CD4-positive, alpha-beta T cell (primary cell): ENCODE measurements at regions not wholly inside any gene's neighbourhood (a gene's known extent, or its start where the extent isn't known, plus 50 kb on each side); places are given as distances from the start of the nearest gene placed in this dataset.
"Not testable (repeated sequence)": the region's sequence is repeated elsewhere in the genome, so short reads cannot be mapped to it uniquely, and the experiment has no call there.

Source experiments
- ATAC-seq: fragments of 200-7000 bp; cut with Tn5 transposase; one replicate; pipeline ENCODE4 v1.10.0; 2022; ENCODE audit warnings: mild to moderate bottlenecking; ENCODE audit not compliant: poor library complexity
- CTCF ChIA-PET: fragments of 350-600 bp; sonication (Branson Sonifier 250); formaldehyde crosslinking; loops from one replicate; lab custom pipeline; 2021; ENCODE audit warnings: antibody characterized with exemption, inconsistent platforms; lab: Charles Lee
- POLR2A ChIA-PET: fragments of 350-600 bp; sonication (Branson Sonifier 250); formaldehyde crosslinking; loops from one replicate; lab custom pipeline; 2021; ENCODE audit warnings: antibody characterized with exemption, inconsistent platforms; lab: Charles Lee
- DNase-seq, 14 experiments: peaks; one replicate each; pipeline ENCODE4 v3.0.0-alpha.2; 2013 to 2020; ENCODE audit warnings: mixed read lengths in 2 of 14
- H3K27ac ChIP-seq, 2 donors: one replicate each; pipeline versions ENCODE4 v1.5.1 to v1.7.0; 2013; ENCODE audit warnings: low read length in 2 of 2, low read depth in 1 of 2, mild to moderate bottlenecking in 1 of 2
- H3K27me3 ChIP-seq, 2 experiments: 1 replicate in 1 of 2; 2 replicates in 1 of 2; pipeline versions ENCODE4 v1.6.1 to v1.7.0; 2013; ENCODE audit warnings: low read length in 2 of 2, control low read depth in 1 of 2, mild to moderate bottlenecking in 1 of 2, moderate library complexity in 1 of 2; ENCODE audit not compliant: insufficient read depth in 2 of 2, control insufficient read depth in 1 of 2
- H3K36me3 ChIP-seq: one replicate; pipeline ENCODE4 v1.6.1; 2013; ENCODE audit warnings: low read length, control low read depth; ENCODE audit not compliant: insufficient read depth
- H3K4me1 ChIP-seq: one replicate; pipeline ENCODE4 v1.6.1; 2013; ENCODE audit warnings: low read length, control low read depth; ENCODE audit not compliant: insufficient read depth
- H3K4me3 ChIP-seq: one replicate; pipeline ENCODE4 v1.5.1; 2013; ENCODE audit warnings: mild to moderate bottlenecking, low read length, moderate library complexity
- H3K9me3 ChIP-seq, 2 experiments: 1 replicate in 1 of 2; 2 replicates in 1 of 2; pipeline versions ENCODE4 v1.6.1 to v1.7.0; 2013; ENCODE audit warnings: low read length in 2 of 2, mild to moderate bottlenecking in 2 of 2, control low read depth in 1 of 2, moderate library complexity in 1 of 2; ENCODE audit not compliant: control insufficient read depth in 1 of 2, insufficient read depth in 1 of 2
- H3K27ac Mint-ChIP-seq: one replicate; pipeline ENCODE4 v1.8.0; 2020; ENCODE audit warnings: mixed read lengths
- H3K27me3 Mint-ChIP-seq: one replicate; pipeline ENCODE4 v1.8.0; 2021; ENCODE audit warnings: mixed read lengths
- H3K36me3 Mint-ChIP-seq: one replicate; pipeline ENCODE4 v1.8.0; 2021; ENCODE audit warnings: low read depth, mixed read lengths
- H3K4me1 Mint-ChIP-seq: one replicate; pipeline ENCODE4 v1.8.0; 2021; ENCODE audit warnings: low read depth, mixed read lengths
- H3K4me3 Mint-ChIP-seq: one replicate; pipeline ENCODE4 v1.8.0; 2020; ENCODE audit warnings: mild to moderate bottlenecking, mixed read lengths
- H3K9me3 Mint-ChIP-seq: one replicate; pipeline ENCODE4 v1.8.0; 2020; ENCODE audit warnings: mixed read lengths
- intact Hi-C, 2 experiments: fragments of 100-400 bp; cut with DNase I in 1 of 2; cut with micrococcal nuclease in 1 of 2; formaldehyde crosslinking; loops; one replicate each; pipeline versions ENCODE4 v1.15.1 to v1.9.0; 2023 to 2025; cut with DNase I, micrococcal nuclease
- TF ChIP-seq, protein P1 (sequence below): fragments of 200-600 bp; IDR thresholded peaks from one replicate; pipeline ENCODE4 v1.8.0; 2022; ENCODE audit warnings: antibody characterized with exemption, mild to moderate bottlenecking

DNA sequence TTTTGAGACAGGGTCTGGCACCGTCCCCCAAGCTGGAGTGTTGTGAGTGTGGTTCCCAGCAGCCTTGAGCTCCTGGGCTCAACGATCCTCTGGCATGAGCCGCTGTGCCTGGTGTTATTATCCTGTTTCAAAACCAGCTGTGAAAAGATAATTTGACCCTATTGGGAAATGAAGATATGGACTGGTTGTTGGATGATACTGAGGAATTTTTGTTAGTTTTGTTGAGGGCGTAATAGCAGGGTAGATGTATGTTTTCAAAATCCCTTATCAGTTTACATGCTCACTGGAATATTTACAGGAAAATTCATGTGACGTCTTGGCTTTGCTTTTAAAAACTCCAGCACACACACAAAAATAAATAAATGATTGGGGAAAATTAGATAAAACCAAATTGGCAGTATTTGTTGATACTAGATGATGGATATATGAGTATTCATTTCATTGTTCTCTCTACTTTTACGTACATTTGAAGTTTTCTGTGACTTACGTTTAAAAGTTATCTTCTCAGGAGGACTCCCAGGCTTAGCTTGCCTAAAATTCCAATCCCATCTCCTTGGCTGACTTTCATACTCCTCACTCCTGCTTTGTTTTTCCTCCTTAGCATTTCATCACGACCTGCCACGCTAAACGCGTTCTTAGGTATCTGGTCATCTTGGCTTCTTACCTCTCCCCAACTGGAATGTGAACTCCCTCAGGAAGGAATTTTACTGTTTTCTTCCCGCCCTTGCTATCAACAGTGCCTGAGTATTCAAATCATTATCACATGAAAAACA lies 56.8 kb upstream of the TFRC start:
- POLR2A ChIA-PET: no interaction called here
- intact Hi-C loops: no loop called here
- no peak overlapping the region for H3K27ac ChIP-seq

DNA sequence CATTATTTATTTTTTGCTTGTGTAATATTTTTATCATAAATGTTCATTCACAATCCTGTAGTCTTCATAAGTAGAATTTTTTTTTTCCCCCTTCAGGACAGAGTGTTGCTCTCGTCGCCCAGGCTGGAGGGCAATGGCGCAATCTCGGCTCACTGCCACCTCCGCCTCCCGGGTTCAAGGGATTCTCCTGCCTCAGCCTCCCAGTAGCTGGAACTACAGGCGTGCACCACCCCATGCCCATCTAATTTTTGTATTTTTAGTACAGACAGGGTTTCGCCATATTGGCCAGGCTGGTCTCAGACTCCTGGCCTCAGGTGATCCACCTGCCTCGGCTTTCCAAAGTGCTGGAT lies 54.7 kb upstream of the TFRC start:
- H3K9me3 ChIP-seq, H3K4me3 ChIP-seq, H3K27ac ChIP-seq, H3K4me1 Mint-ChIP-seq, ATAC-seq, H3K36me3 Mint-ChIP-seq, H3K4me3 Mint-ChIP-seq, H3K36me3 ChIP-seq, H3K27me3 Mint-ChIP-seq, intact Hi-C loops, H3K27me3 ChIP-seq, H3K27ac Mint-ChIP-seq, H3K9me3 Mint-ChIP-seq, H3K4me1 ChIP-seq, DNase-seq: not testable (repeated sequence)
- POLR2A ChIA-PET: interaction anchor here (0.7 kb wide), 1 partner anchor 1441 kb away, joined by 3 read pairs; no protein-coding TSS in a partner anchor
- CTCF ChIA-PET: interaction anchor here (2.2 kb wide), 1 partner anchor 43 kb away, joined by 6 read pairs; no protein-coding TSS in a partner anchor

More for the DNA sequence above, 56.8 kb upstream of the TFRC start:
- ATAC-seq: no peak
- Histone ChIP-seq H3K9me3 (no peaks in the 10 kb centered on the region), H3K36me3 (no peaks in the 10 kb centered on the region), H3K27me3 (no peaks in the 10 kb centered on the region), H3K4me1 (peaks cover 5% of the 10 kb centered on the region), H3K4me3 (no peak overlapping the region)
- no peaks in the 10 kb centered on the region for H3K9me3 Mint-ChIP-seq
- DNase-seq: no peak
- no peaks in the 10 kb centered on the region for H3K36me3 Mint-ChIP-seq
- CTCF ChIA-PET: interaction anchor here (2.2 kb wide), 1 partner anchor 41 kb away, joined by 6 read pairs; no protein-coding TSS in a partner anchor
- H3K4me3 Mint-ChIP-seq: no peak overlapping the region
- no peaks in the 10 kb centered on the region for H3K4me1 Mint-ChIP-seq
- TF ChIP-seq, protein P1, sequence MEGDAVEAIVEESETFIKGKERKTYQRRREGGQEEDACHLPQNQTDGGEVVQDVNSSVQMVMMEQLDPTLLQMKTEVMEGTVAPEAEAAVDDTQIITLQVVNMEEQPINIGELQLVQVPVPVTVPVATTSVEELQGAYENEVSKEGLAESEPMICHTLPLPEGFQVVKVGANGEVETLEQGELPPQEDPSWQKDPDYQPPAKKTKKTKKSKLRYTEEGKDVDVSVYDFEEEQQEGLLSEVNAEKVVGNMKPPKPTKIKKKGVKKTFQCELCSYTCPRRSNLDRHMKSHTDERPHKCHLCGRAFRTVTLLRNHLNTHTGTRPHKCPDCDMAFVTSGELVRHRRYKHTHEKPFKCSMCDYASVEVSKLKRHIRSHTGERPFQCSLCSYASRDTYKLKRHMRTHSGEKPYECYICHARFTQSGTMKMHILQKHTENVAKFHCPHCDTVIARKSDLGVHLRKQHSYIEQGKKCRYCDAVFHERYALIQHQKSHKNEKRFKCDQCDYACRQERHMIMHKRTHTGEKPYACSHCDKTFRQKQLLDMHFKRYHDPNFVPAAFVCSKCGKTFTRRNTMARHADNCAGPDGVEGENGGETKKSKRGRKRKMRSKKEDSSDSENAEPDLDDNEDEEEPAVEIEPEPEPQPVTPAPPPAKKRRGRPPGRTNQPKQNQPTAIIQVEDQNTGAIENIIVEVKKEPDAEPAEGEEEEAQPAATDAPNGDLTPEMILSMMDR: no peak
- no peaks in the 10 kb centered on the region for H3K27me3 Mint-ChIP-seq
- H3K27ac Mint-ChIP-seq: no peak overlapping the region

DNA sequence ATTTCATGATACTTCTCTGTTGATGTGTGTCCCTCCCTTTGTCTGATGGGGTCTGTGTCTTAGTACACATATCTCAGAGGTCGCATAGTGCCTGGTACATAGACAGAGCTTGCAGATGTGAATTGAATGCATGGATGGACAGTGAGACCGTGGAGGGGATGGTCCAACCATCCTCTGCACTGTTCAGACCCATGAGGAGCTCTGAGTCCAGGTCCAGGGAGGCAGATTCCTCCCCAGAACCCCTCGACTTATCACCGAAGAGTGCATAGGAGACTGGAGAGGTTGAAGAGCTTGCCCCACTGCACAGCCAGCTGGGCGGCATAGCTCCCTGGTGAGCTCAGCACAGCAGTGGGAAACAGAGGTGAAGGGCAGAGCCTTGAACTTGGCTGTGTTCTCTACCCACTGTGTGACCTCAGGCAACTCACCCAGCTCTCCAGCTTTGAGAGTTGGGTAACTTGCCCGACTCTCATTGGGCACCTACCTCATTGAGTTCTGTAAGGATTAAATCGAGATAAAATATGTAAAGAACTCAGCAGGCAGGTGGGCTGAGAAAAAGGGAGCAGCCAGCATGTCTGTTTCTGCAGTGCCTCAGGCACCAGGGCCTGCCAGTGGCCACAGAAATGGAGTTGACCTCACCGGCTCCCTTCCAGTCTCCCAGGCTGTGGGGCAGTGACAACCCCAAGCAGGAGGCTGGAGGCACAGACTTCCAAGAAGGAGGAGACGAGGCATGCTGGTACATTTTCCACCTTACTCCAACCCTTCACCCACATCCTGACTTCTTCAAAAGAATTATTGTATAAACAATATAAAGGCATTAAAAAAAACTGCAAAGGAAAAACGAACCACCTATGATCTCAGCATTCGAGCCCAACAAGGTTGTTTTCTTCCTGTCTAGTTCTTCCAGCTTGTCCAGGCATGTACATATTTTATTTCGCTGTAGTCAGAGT lies 54.1 kb upstream of the TFRC start:
- H3K27me3 ChIP-seq: no peaks in the 10 kb centered on the region
- H3K4me3 Mint-ChIP-seq: no peak overlapping the region
- H3K4me1 Mint-ChIP-seq: no peaks in the 10 kb centered on the region
- TF ChIP-seq, protein P1: no peak
- no peak for ATAC-seq
- no peaks in the 10 kb centered on the region for H3K9me3 ChIP-seq
- H3K4me3 ChIP-seq: no peak overlapping the region
- H3K36me3 ChIP-seq: no peaks in the 10 kb centered on the region
- intact Hi-C loops: no loop called here
- no peaks in the 10 kb centered on the region for H3K36me3 Mint-ChIP-seq
- no peaks in the 10 kb centered on the region for H3K9me3 Mint-ChIP-seq
- H3K27ac Mint-ChIP-seq: no peak overlapping the region
- ChIA-PET POLR2A (interaction anchor here (0.7 kb wide), 1 partner anchor 1442 kb away, joined by 3 read pairs; no protein-coding TSS in a partner anchor), CTCF (interaction anchor here (2.2 kb wide), 1 partner anchor 44 kb away, joined by 6 read pairs; no protein-coding TSS in a partner anchor)
- no peaks in the 10 kb centered on the region for H3K27me3 Mint-ChIP-seq
- no peak for DNase-seq
- no peaks in the 10 kb centered on the region for H3K4me1 ChIP-seq
- H3K27ac ChIP-seq: no peak overlapping the region
